ENCODE measurements at regions not wholly inside any gene's neighbourhood (a gene's known extent, or its start where the extent isn't known, plus 50 kb on each side); places are given as distances from the start of the nearest gene placed in this dataset.
A peak's percentile ranks its signal among the peaks of the same experiment; 100 is the strongest.

DNA sequence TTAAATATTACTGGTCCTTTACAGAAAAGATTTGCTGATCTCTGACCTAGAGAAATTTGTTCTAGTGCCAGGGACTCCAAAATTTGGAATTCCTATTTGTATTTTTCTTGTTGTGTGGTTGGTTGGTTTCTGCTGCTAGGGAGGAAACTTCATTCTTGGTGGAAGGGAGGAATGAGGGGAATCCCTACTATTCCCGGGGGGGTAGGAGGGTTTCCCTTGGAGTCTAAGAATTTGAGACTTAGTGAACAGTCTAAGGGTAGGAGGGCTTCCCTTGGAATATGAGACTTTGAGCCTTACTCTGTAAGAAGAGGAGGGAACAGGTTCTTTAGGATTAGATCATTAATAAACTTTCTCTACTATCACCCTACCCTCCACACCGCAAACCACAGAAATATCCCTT, 67.1 kb upstream of the ADGRF1 start:
- H3K27me3 ChIP-seq = no peaks in the 10 kb centered on the region

GRCh38 chr6:47106721-47107197, 64.6 kb upstream of the ADGRF1 start:
- H3K4me1 ChIP-seq = peaks cover 0 to 6% (median 0%) of the 10 kb centered on the region in 3 donors
- no peaks in the 10 kb centered on the region for H3K27me3 ChIP-seq
- H3K36me3 ChIP-seq = no peaks in the 10 kb centered on the region
- H3K4me3 ChIP-seq = no peak overlapping the region
- 60% methylated on average over 1 of the region's 3 CpGs; no CpG with 5 or more reads in 1 of the 2 donors for WGBS, 2 donors (ENCODE audit: low coverage in 1 of 2)
- no peak for ATAC-seq
- TF ChIP-seq POLR2AphosphoS5 (IDR thresholded peaks at IDR 0.05) (no peak), EP300 (IDR thresholded peaks at IDR 0.05) (no peak), POLR2A (IDR thresholded peaks at IDR 0.05) (no peak)
- TF ChIP-seq, protein P1, sequence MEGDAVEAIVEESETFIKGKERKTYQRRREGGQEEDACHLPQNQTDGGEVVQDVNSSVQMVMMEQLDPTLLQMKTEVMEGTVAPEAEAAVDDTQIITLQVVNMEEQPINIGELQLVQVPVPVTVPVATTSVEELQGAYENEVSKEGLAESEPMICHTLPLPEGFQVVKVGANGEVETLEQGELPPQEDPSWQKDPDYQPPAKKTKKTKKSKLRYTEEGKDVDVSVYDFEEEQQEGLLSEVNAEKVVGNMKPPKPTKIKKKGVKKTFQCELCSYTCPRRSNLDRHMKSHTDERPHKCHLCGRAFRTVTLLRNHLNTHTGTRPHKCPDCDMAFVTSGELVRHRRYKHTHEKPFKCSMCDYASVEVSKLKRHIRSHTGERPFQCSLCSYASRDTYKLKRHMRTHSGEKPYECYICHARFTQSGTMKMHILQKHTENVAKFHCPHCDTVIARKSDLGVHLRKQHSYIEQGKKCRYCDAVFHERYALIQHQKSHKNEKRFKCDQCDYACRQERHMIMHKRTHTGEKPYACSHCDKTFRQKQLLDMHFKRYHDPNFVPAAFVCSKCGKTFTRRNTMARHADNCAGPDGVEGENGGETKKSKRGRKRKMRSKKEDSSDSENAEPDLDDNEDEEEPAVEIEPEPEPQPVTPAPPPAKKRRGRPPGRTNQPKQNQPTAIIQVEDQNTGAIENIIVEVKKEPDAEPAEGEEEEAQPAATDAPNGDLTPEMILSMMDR (IDR thresholded peaks at IDR 0.05) = no peak
- H3K9me3 ChIP-seq = no peaks in the 10 kb centered on the region
- H3K27ac ChIP-seq = no peak overlapping the region

More for the DNA sequence above, 67.1 kb upstream of the ADGRF1 start:
- Histone ChIP-seq H3K4me3 (no peak overlapping the region), H3K4me1 (peaks cover 0 to 6% (median 0%) of the 10 kb centered on the region in 3 donors), H3K9me3 (no peaks in the 10 kb centered on the region), H3K36me3 (no peaks in the 10 kb centered on the region), H3K27ac (no peak overlapping the region)
- ATAC-seq = no peak
- no peak for TF ChIP-seq EP300 (IDR thresholded peaks at IDR 0.05)
- TF ChIP-seq POLR2AphosphoS5 (IDR thresholded peaks at IDR 0.05) = no peak
- no peak for TF ChIP-seq POLR2A (IDR thresholded peaks at IDR 0.05)
- TF ChIP-seq, protein P1 (IDR thresholded peaks at IDR 0.05) = no peak
- 57 to 63% methylated on average over 1 to 2 of the region's 2 CpGs for WGBS, 2 donors (ENCODE audit: low coverage in 1 of 2)

DNA sequence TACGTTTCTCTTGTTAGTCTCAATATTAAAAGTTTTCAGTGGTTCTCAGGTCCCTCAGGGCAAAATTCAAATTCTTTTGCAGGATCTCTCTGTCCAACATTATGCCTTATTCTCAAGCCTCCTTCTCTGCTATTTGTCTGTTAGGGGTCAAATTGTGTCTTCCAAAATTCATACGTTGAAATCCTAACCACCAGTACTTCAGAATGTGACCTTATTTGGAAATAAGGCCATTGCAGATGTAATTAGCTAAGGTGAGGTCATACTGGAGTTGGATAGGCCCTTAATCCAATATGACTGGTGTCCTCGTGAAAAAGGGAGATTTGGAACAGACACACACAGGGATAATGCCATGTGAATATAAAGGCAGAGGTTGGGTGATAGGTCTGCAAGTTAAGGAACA, 64.1 kb upstream of the ADGRF1 start:
- TF ChIP-seq POLR2A (IDR thresholded peaks at IDR 0.05) (no peak), POLR2AphosphoS5 (IDR thresholded peaks at IDR 0.05) (no peak), EP300 (IDR thresholded peaks at IDR 0.05) (no peak)
- TF ChIP-seq, protein P1 (IDR thresholded peaks at IDR 0.05) = no peak
- no peak overlapping the region for H3K27ac ChIP-seq
- peaks cover 0 to 6% (median 0%) of the 10 kb centered on the region in 3 donors for H3K4me1 ChIP-seq
- H3K4me3 ChIP-seq = no peak overlapping the region
- H3K36me3 ChIP-seq = no peaks in the 10 kb centered on the region
- no peaks in the 10 kb centered on the region for H3K27me3 ChIP-seq
- H3K9me3 ChIP-seq = no peaks in the 10 kb centered on the region
- ATAC-seq = no peak
- WGBS, 2 donors (ENCODE audit: low coverage in 1 of 2) = 38 to 46% methylated on average over 3 of the region's 3 CpGs

DNA sequence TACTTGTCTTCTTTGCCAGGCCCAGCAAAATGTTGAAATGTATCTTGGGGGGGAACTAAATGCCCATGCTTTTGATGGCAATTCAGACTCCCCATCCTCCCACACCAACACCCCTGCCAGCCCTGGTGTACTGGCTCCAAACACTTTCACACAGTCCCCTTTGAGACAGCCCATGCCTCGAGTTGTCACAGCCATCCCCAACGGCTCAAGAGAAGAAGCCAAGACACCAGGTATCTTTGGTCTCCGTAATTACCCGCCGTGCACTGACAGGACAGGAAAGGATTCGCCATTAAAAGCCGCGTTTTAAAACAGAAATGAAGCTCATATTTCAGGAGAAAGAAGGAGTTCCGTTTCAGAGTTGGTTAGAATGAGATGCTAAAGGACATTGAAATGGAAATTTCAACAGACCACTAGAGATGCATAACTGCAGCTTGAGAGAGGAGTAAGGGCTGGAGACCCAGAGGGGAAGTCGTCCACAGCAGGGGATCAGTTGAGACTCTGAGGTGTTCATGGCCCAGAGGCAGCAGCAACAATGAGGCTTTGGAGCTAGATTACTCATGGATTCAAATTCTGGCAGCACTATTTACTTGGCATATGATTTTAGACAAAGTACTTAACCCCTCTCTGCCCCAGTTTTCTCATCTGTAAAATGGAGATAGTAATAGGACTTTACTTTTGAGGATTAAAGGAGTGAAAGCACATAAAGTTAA, 63.5 kb upstream of the ADGRF1 start:
- TF ChIP-seq POLR2AphosphoS5 (IDR thresholded peaks at IDR 0.05) (no peak), POLR2A (IDR thresholded peaks at IDR 0.05) (no peak), EP300 (IDR thresholded peaks at IDR 0.05) (no peak)
- TF ChIP-seq, protein P1 (IDR thresholded peaks at IDR 0.05) = no peak
- Histone ChIP-seq H3K27me3 (no peaks in the 10 kb centered on the region), H3K27ac (no peak overlapping the region), H3K4me1 (peaks cover 0 to 6% (median 0%) of the 10 kb centered on the region in 3 donors), H3K9me3 (no peaks in the 10 kb centered on the region), H3K36me3 (no peaks in the 10 kb centered on the region), H3K4me3 (no peak overlapping the region)
- ATAC-seq = no peak
- 52 to 85% methylated on average over 2 to 5 of the region's 10 CpGs for WGBS, 2 donors (ENCODE audit: low coverage in 1 of 2)

- WGBS, 2 donors (ENCODE audit: low coverage in 1 of 2) = 58 to 89% methylated on average over 3 to 6 of the region's 6 CpGs
- no peaks in the 10 kb centered on the region for H3K36me3 ChIP-seq
- H3K4me3 ChIP-seq = no peak overlapping the region
- no peaks in the 10 kb centered on the region for H3K27me3 ChIP-seq
- peak; percentile 51 for ATAC-seq
- no peaks in the 10 kb centered on the region for H3K9me3 ChIP-seq
- H3K27ac ChIP-seq = no peak overlapping the region
- H3K4me1 ChIP-seq = peaks cover 0 to 10% (median 0%) of the 10 kb centered on the region in 3 donors
- TF ChIP-seq POLR2AphosphoS5 (IDR thresholded peaks at IDR 0.05) = no peak
- TF ChIP-seq, protein P1 (IDR thresholded peaks at IDR 0.05) = no peak
- TF ChIP-seq POLR2A (IDR thresholded peaks at IDR 0.05) = no peak
- no peak for TF ChIP-seq EP300 (IDR thresholded peaks at IDR 0.05)
Observed at GRCh38 chr6:47103931-47104330, 61.8 kb upstream of the ADGRF1 start.

All from gastroesophageal sphincter (tissue), 4 donors.